ENCODE measurements at regions not wholly inside any gene's neighbourhood (a gene's known extent, or its start where the extent isn't known, plus 50 kb on each side); places are given as distances from the start of the nearest gene placed in this dataset.

DNA sequence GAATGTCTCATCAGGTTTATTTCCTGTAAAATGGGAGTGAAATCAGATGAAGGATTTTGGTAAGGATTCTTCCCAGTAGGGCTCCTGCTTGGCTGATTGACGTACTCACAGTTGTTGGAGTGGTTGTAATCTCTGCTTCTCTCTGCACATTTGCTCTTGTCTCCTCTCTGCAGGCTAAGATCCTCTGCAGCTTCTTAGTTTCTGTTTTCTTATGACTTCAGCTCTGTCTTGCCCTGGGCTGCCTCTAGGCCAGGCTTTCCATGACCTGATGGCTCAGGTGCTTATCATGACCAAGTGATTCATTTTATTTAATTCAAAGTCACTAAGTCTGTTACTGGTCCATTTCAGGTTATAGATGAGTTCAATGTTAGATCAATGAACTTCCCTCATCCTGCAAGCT, 394.5 kb upstream of the DDHD1 start:
- no peak for TF ChIP-seq SIN3A (IDR thresholded peaks at IDR 0.05; ENCODE audit: borderline replicate concordance, low read depth, low read length)
- TF ChIP-seq RCOR1 (IDR thresholded peaks at IDR 0.05; ENCODE audit: low read length): no peak
- TF ChIP-seq, protein P1, sequence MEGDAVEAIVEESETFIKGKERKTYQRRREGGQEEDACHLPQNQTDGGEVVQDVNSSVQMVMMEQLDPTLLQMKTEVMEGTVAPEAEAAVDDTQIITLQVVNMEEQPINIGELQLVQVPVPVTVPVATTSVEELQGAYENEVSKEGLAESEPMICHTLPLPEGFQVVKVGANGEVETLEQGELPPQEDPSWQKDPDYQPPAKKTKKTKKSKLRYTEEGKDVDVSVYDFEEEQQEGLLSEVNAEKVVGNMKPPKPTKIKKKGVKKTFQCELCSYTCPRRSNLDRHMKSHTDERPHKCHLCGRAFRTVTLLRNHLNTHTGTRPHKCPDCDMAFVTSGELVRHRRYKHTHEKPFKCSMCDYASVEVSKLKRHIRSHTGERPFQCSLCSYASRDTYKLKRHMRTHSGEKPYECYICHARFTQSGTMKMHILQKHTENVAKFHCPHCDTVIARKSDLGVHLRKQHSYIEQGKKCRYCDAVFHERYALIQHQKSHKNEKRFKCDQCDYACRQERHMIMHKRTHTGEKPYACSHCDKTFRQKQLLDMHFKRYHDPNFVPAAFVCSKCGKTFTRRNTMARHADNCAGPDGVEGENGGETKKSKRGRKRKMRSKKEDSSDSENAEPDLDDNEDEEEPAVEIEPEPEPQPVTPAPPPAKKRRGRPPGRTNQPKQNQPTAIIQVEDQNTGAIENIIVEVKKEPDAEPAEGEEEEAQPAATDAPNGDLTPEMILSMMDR (IDR thresholded peaks at IDR 0.05): no peak
- no peak for TF ChIP-seq CHD2 (IDR thresholded peaks at IDR 0.05; ENCODE audit: low read length, partially characterized antibody)
- TF ChIP-seq TEAD4 (IDR thresholded peaks at IDR 0.05; ENCODE audit: borderline replicate concordance, insufficient read depth): no peak
- TF ChIP-seq, protein P2, sequence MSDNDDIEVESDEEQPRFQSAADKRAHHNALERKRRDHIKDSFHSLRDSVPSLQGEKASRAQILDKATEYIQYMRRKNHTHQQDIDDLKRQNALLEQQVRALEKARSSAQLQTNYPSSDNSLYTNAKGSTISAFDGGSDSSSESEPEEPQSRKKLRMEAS (IDR thresholded peaks at IDR 0.05; ENCODE audit: low read depth): no peak
- TF ChIP-seq ELF1 (IDR thresholded peaks at IDR 0.05): no peak
- TF ChIP-seq TAF1 (IDR thresholded peaks at IDR 0.05; ENCODE audit: borderline replicate concordance, low read depth, low read length): no peak
- TF ChIP-seq JUND (IDR thresholded peaks at IDR 0.05): no peak
- TF ChIP-seq USF1 (IDR thresholded peaks at IDR 0.05; ENCODE audit: borderline replicate concordance, low read depth): no peak
- no peak for TF ChIP-seq FOXM1 (IDR thresholded peaks at IDR 0.05; ENCODE audit: low read depth)
- no peak for TF ChIP-seq RXRA (IDR thresholded peaks at IDR 0.05; ENCODE audit: borderline replicate concordance, low read depth)
- TF ChIP-seq, protein P3, sequence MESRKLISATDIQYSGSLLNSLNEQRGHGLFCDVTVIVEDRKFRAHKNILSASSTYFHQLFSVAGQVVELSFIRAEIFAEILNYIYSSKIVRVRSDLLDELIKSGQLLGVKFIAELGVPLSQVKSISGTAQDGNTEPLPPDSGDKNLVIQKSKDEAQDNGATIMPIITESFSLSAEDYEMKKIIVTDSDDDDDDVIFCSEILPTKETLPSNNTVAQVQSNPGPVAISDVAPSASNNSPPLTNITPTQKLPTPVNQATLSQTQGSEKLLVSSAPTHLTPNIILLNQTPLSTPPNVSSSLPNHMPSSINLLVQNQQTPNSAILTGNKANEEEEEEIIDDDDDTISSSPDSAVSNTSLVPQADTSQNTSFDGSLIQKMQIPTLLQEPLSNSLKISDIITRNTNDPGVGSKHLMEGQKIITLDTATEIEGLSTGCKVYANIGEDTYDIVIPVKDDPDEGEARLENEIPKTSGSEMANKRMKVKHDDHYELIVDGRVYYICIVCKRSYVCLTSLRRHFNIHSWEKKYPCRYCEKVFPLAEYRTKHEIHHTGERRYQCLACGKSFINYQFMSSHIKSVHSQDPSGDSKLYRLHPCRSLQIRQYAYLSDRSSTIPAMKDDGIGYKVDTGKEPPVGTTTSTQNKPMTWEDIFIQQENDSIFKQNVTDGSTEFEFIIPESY (IDR thresholded peaks at IDR 0.05; ENCODE audit: borderline replicate concordance, low read depth): no peak
